Osteoblast (primary cell): ENCODE measurements at regions not wholly inside any gene's neighbourhood (a gene's known extent, or its start where the extent isn't known, plus 50 kb on each side); places are given as distances from the start of the nearest gene placed in this dataset.

ENCODE experiments used
- DNase-seq: peaks from one replicate; pipeline ENCODE4 v3.0.0; 2011; ENCODE audit warnings: low spot score, mixed read lengths; ENCODE audit not compliant: insufficient read length; ENCODE audit errors: missing footprints
- H2AFZ ChIP-seq: 2 replicates; pipeline ENCODE4 v1.6.0; 2011; ENCODE audit warnings: mild to moderate bottlenecking, low read length
- H3K27ac ChIP-seq: 2 replicates; pipeline ENCODE4 v1.5.1; 2011; ENCODE audit warnings: mild to moderate bottlenecking, low read depth, low read length, moderate library complexity
- H3K27me3 ChIP-seq: 2 replicates; pipeline ENCODE4 v1.6.0; 2012; ENCODE audit warnings: mild to moderate bottlenecking, control low read depth, inconsistent platforms, low read length, moderate library complexity; ENCODE audit not compliant: insufficient read depth
- H3K36me3 ChIP-seq: 2 replicates; pipeline ENCODE4 v1.5.1; 2011; ENCODE audit warnings: mild to moderate bottlenecking, low read length, control low read depth, moderate library complexity; ENCODE audit not compliant: insufficient read depth
- H3K4me1 ChIP-seq: 2 replicates; pipeline ENCODE4 v1.5.1; 2011; ENCODE audit warnings: mild to moderate bottlenecking, low read length, control low read depth, moderate library complexity; ENCODE audit not compliant: insufficient read depth
- H3K4me2 ChIP-seq: 2 replicates; pipeline ENCODE4 v1.6.0; 2011; ENCODE audit warnings: mild to moderate bottlenecking, low read length; ENCODE audit not compliant: insufficient read depth
- H3K4me3 ChIP-seq: fragments of 200-600 bp; sonication (generic); 3 replicates; pipeline ENCODE4 v1.5.1; 2012; ENCODE audit warnings: mild to moderate bottlenecking, low read length, inconsistent platforms; ENCODE audit not compliant: insufficient read depth
- H3K79me2 ChIP-seq: 2 replicates; pipeline ENCODE4 v1.6.0; 2012; ENCODE audit warnings: mild to moderate bottlenecking, low read length, control low read depth, inconsistent platforms; ENCODE audit not compliant: insufficient read depth
- H3K9me3 ChIP-seq: 2 replicates; pipeline ENCODE4 v1.5.1; 2011; ENCODE audit warnings: low read depth, low read length, control low read depth
- H4K20me1 ChIP-seq: 2 replicates; pipeline ENCODE4 v1.6.0; 2012; ENCODE audit warnings: mild to moderate bottlenecking, low read length, control low read depth; ENCODE audit not compliant: insufficient read depth
- CTCF ChIP-seq: IDR thresholded peaks from 2 replicates; pipeline ENCODE4 v1.5.1; 2011; ENCODE audit warnings: mild to moderate bottlenecking, low read depth, low read length, moderate library complexity; ENCODE audit errors: extremely low read depth

DNA sequence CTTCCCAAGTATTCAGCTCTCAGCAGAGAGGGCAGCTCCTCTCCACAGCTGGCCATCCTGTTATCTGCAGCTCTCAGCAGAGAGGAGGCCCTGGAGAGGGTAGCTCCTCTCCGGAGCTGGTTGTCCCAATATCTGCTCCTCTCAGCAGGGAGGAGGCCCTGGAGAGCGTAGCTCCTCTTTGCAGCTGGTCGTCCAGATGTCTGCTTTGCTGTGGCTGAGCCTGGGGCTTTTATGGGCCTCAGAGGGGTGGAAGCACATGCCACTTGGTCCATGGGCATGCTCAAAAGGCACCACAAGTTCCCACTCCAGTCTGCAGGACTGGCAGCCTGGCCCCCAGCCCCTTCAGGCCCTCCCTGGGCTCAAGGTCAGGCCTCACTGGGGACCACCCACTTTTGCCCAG is 314.3 kb downstream of the KCNJ2 start:
- H2AFZ ChIP-seq, result no peak overlapping the region
- H3K4me3 ChIP-seq, result no peak overlapping the region
- no peak overlapping the region for H3K4me2 ChIP-seq
- H3K4me1 ChIP-seq, result no peaks in the 10 kb centered on the region
- no peaks in the 10 kb centered on the region for H3K9me3 ChIP-seq
- DNase-seq, result no peak
- no peaks in the 10 kb centered on the region for H3K27me3 ChIP-seq
- no peak overlapping the region for H3K27ac ChIP-seq
- no peak for TF ChIP-seq CTCF
- no peaks in the 10 kb centered on the region for H3K79me2 ChIP-seq
- H3K36me3 ChIP-seq, result no peaks in the 10 kb centered on the region
- H4K20me1 ChIP-seq, result no peaks in the 10 kb centered on the region

GRCh38 chr17:70484050-70484449 is 314.7 kb downstream of the KCNJ2 start:
- Histone ChIP-seq H2AFZ (no peak overlapping the region), H3K4me1 (no peaks in the 10 kb centered on the region), H3K27me3 (no peaks in the 10 kb centered on the region), H3K36me3 (no peaks in the 10 kb centered on the region), H3K4me2 (no peak overlapping the region), H3K79me2 (no peaks in the 10 kb centered on the region), H3K4me3 (no peak overlapping the region), H4K20me1 (no peaks in the 10 kb centered on the region), H3K27ac (no peak overlapping the region), H3K9me3 (no peaks in the 10 kb centered on the region)
- TF ChIP-seq CTCF, result no peak
- DNase-seq, result no peak

GRCh38 chr17:70484496-70484895 is 315.2 kb downstream of the KCNJ2 start:
- H3K4me3 ChIP-seq, result no peak overlapping the region
- H2AFZ ChIP-seq, result no peak overlapping the region
- no peaks in the 10 kb centered on the region for H4K20me1 ChIP-seq
- H3K27ac ChIP-seq, result no peak overlapping the region
- no peak for TF ChIP-seq CTCF
- no peak overlapping the region for H3K4me2 ChIP-seq
- DNase-seq, result no peak
- H3K9me3 ChIP-seq, result no peaks in the 10 kb centered on the region
- no peaks in the 10 kb centered on the region for H3K4me1 ChIP-seq
- H3K79me2 ChIP-seq, result no peaks in the 10 kb centered on the region
- no peaks in the 10 kb centered on the region for H3K27me3 ChIP-seq
- no peaks in the 10 kb centered on the region for H3K36me3 ChIP-seq

GRCh38 chr17:70492368-70492767 is 323.0 kb downstream of the KCNJ2 start:
- no peaks in the 10 kb centered on the region for H4K20me1 ChIP-seq
- H3K36me3 ChIP-seq, result no peaks in the 10 kb centered on the region
- no peak overlapping the region for H2AFZ ChIP-seq
- DNase-seq, result no peak
- no peaks in the 10 kb centered on the region for H3K79me2 ChIP-seq
- no peaks in the 10 kb centered on the region for H3K4me1 ChIP-seq
- no peak overlapping the region for H3K4me2 ChIP-seq
- no peak overlapping the region for H3K4me3 ChIP-seq
- no peaks in the 10 kb centered on the region for H3K27me3 ChIP-seq
- H3K9me3 ChIP-seq, result no peaks in the 10 kb centered on the region
- H3K27ac ChIP-seq, result no peak overlapping the region
- no peak for TF ChIP-seq CTCF
